RWPE2 (cell line): ENCODE measurements at regions not wholly inside any gene's neighbourhood (a gene's known extent, or its start where the extent isn't known, plus 50 kb on each side); places are given as distances from the start of the nearest gene placed in this dataset.

Source experiments
- ATAC-seq: fragments of 200-7000 bp; cut with Tn5 transposase; 3 replicates; pipeline ENCODE4 v1.9.1; 2021; ENCODE audit warnings: low read depth
- DNase-seq: peaks from one replicate; pipeline ENCODE4 v3.0.0-alpha.2; 2020; ENCODE audit warnings: low spot score
- H3K27ac ChIP-seq: fragments of 450-650 bp; 2 replicates; pipeline ENCODE4 v1.5.1; 2017; ENCODE audit warnings: mild to moderate bottlenecking; ENCODE audit not compliant: poor library complexity, severe bottlenecking
- H3K27me3 ChIP-seq: fragments of 250-450 bp; sonication (Bioruptor Pico); 2 replicates; pipeline ENCODE4 v1.5.1; 2021; ENCODE audit warnings: mild to moderate bottlenecking, moderate library complexity; ENCODE audit not compliant: insufficient read depth, poor library complexity, severe bottlenecking
- H3K36me3 ChIP-seq: fragments of 250-450 bp; sonication (Bioruptor Pico); 2 replicates; pipeline ENCODE4 v1.5.1; 2020; ENCODE audit warnings: low read depth, mild to moderate bottlenecking, moderate library complexity
- H3K4me1 ChIP-seq: fragments of 250-450 bp; sonication (Bioruptor Pico); 2 replicates; pipeline ENCODE4 v1.5.1; 2021; ENCODE audit warnings: mild to moderate bottlenecking, moderate library complexity; ENCODE audit not compliant: insufficient read depth, poor library complexity, severe bottlenecking
- H3K4me3 ChIP-seq: fragments of 250-450 bp; sonication (Bioruptor Pico); 2 replicates; pipeline ENCODE4 v1.5.1; 2021; ENCODE audit warnings: mild to moderate bottlenecking, moderate library complexity; ENCODE audit not compliant: severe bottlenecking
- H3K9me3 ChIP-seq: fragments of 250-450 bp; sonication (Bioruptor Pico); 2 replicates; pipeline ENCODE4 v1.5.1; 2021; ENCODE audit warnings: mild to moderate bottlenecking, moderate library complexity; ENCODE audit not compliant: severe bottlenecking
- TF ChIP-seq, protein P1 (sequence below): fragments of 450-650 bp; IDR thresholded peaks from one replicate; pipeline ENCODE4 v1.5.1; 2017; ENCODE audit warnings: mild to moderate bottlenecking, moderate library complexity; ENCODE audit not compliant: poor library complexity, severe bottlenecking

DNA sequence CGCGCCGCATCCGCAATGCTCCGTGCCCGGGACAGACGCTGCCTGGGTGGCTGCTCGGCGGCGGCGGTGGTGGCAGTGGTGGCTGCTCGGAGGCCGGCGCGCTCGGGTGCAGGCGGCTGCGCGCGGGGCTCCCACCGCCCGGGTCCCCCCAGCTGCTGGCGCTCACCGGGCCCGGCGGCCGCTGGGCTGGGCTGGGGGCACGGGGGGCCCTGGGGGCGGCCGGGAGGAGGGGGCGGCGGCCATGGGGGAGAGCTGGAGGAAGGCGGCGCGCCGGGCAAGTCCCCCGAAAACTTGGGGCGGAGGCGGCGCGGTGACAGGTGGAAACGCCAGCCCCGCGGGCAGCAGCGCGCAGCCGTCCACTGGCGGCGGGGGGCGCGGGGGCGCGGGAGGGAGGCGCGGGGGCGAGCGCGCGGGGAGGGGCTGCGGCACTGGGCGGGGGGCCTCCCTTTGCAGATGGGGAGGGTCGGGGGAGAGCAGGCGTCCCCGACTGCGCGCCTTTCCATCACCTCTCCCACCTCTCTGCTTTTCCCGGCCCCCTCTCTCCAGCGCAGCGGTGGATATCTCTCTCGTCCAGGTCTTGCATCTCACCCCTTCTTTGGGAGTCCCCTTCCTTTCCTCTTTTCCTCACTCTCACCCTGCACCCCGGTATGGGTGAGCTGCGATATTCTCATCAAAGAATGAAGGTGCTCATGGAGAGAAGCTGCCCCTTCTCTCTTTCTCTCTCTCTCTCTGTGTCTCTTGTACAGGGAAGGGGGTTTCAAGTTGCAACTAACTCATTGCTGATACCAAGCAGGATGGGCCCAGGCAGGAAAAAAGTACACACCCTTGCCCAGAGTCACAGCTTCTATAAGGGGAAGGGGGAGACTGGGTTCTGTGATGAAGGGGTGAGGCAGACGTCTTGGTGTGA is 83.7 kb upstream of the DHRSX start:
- H3K27me3 ChIP-seq: peaks cover 46% of the 10 kb centered on the region
- no peak overlapping the region for H3K27ac ChIP-seq
- TF ChIP-seq, protein P1, sequence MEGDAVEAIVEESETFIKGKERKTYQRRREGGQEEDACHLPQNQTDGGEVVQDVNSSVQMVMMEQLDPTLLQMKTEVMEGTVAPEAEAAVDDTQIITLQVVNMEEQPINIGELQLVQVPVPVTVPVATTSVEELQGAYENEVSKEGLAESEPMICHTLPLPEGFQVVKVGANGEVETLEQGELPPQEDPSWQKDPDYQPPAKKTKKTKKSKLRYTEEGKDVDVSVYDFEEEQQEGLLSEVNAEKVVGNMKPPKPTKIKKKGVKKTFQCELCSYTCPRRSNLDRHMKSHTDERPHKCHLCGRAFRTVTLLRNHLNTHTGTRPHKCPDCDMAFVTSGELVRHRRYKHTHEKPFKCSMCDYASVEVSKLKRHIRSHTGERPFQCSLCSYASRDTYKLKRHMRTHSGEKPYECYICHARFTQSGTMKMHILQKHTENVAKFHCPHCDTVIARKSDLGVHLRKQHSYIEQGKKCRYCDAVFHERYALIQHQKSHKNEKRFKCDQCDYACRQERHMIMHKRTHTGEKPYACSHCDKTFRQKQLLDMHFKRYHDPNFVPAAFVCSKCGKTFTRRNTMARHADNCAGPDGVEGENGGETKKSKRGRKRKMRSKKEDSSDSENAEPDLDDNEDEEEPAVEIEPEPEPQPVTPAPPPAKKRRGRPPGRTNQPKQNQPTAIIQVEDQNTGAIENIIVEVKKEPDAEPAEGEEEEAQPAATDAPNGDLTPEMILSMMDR: no peak
- no peaks in the 10 kb centered on the region for H3K9me3 ChIP-seq
- DNase-seq: no peak
- H3K36me3 ChIP-seq: no peaks in the 10 kb centered on the region
- no peak overlapping the region for H3K4me3 ChIP-seq
- no peak for ATAC-seq
- peaks cover 6% of the 10 kb centered on the region for H3K4me1 ChIP-seq

DNA sequence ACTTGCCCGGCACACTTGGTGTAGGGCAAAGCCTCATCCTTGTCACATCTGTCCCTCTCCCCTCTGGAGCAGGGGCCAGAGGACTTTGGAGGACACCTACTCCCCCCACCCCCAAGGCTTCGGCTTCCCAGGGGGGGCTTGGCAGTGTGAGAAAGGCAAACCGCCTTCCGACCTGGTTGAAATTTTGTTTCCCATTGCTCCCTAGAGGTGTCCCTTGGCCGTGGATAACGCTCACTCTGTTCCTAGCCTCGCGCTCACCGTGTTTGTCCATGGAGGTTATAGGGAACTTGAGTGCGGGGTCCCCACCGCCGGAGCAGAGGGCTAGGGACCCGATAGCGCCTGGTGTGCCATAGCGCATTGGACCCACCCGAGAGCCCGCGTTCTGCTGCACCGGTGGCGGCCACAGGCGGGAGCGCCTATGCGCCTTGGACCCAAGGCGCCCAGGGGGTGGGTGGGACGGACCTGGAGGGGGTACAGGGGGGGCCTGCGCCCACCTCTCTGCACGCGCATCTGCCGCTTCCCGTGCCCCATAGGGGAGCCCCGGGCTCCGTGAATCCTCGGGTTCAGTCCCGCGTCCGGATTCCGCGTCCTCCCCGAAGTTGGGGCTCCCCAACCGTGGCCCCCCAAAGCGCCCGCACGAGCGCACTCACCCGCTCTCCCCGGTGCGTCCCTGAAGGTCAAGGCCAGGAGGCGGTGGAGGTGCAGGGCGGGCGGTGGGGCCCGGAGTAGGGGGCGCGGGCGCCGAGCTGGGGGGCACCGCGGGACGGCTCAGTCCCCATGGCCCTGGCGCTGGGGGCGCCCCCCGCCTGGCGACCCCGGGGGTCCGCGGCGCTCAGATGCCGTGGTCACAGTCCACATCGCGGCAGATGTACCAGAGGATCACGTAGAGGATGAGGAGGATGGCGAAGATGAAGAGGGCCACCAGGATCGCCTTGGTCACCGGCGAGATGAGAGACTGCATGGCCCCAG is 82.7 kb upstream of the DHRSX start:
- Histone ChIP-seq H3K9me3 (no peaks in the 10 kb centered on the region), H3K4me3 (no peak overlapping the region), H3K4me1 (no peaks in the 10 kb centered on the region), H3K27ac (no peak overlapping the region), H3K36me3 (no peaks in the 10 kb centered on the region), H3K27me3 (peaks cover 46% of the 10 kb centered on the region)
- ATAC-seq (no peak), DNase-seq (no peak)
- TF ChIP-seq, protein P1: no peak

DNA sequence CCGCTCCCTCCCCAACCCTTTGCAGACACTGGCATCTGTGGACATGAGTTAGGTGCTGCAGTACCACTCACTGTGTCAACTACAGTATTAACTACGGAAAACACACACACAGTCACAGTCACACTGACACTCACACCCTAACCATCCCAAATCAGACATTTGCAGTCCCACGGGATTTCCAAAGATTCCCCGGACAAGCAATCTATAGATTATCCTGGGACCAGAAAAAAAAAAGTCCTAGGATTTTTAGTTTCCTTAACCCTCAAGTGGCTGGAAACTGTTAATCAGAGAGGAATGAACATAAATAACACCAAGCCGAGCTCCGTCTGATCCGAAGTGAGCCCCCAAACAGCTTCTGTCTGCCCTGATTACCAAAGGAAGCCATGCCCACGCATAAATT is 81.9 kb upstream of the DHRSX start:
- Histone ChIP-seq H3K4me1 (no peaks in the 10 kb centered on the region), H3K36me3 (no peaks in the 10 kb centered on the region), H3K9me3 (no peaks in the 10 kb centered on the region), H3K4me3 (no peak overlapping the region), H3K27me3 (peaks cover 46% of the 10 kb centered on the region), H3K27ac (no peak overlapping the region)
- TF ChIP-seq, protein P1: no peak
- DNase-seq: no peak
- no peak for ATAC-seq

DNA sequence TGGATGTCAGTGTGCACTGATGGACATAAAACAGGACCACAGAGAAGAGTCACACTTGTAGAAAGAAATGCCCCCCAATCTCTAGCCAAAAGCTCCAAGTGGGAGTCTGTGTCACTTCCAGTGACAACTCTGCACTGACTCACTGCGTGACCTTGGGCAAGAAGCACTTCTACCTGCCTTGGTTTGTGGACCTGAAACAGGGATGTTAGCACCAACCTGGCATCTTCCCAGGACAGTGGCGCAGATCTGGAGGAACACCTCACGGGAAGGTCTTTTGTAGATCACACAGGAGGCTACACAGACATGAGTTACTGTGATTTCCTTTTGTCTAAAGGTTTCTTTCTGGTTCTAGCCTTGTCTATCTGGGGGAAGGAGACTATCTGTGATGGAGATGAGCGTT is 80.5 kb upstream of the DHRSX start:
- ATAC-seq (no peak), DNase-seq (no peak)
- Histone ChIP-seq H3K9me3 (no peaks in the 10 kb centered on the region), H3K27me3 (peaks cover 46% of the 10 kb centered on the region), H3K4me1 (no peaks in the 10 kb centered on the region), H3K36me3 (no peaks in the 10 kb centered on the region), H3K4me3 (no peak overlapping the region), H3K27ac (no peak overlapping the region)
- TF ChIP-seq, protein P1: no peak
